ENCODE measurements at regions not wholly inside any gene's neighbourhood (a gene's known extent, or its start where the extent isn't known, plus 50 kb on each side); places are given as distances from the start of the nearest gene placed in this dataset.

- TF ChIP-seq NFRKB (IDR thresholded peaks at IDR 0.05) (no peak), SP1 (IDR thresholded peaks at IDR 0.05) (no peak), HDGF (IDR thresholded peaks at IDR 0.05; ENCODE audit: borderline replicate concordance) (no peak), FOXA1 (IDR thresholded peaks at IDR 0.05) (no peak), ARNT (IDR thresholded peaks at IDR 0.05) (no peak), SUZ12 (IDR thresholded peaks at IDR 0.05) (no peak), ELF4 (IDR thresholded peaks at IDR 0.05) (no peak), BHLHE40 (IDR thresholded peaks at IDR 0.05; ENCODE audit: borderline replicate concordance) (no peak)
- TF ChIP-seq, protein P1, sequence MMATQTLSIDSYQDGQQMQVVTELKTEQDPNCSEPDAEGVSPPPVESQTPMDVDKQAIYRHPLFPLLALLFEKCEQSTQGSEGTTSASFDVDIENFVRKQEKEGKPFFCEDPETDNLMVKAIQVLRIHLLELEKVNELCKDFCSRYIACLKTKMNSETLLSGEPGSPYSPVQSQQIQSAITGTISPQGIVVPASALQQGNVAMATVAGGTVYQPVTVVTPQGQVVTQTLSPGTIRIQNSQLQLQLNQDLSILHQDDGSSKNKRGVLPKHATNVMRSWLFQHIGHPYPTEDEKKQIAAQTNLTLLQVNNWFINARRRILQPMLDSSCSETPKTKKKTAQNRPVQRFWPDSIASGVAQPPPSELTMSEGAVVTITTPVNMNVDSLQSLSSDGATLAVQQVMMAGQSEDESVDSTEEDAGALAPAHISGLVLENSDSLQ (IDR thresholded peaks at IDR 0.05) = no peak
Measured at GRCh38 chr12:84484798-84485197, 427.8 kb downstream of the SLC6A15 start.
